ENCODE measurements at regions not wholly inside any gene's neighbourhood (a gene's known extent, or its start where the extent isn't known, plus 50 kb on each side); places are given as distances from the start of the nearest gene placed in this dataset.

DNA sequence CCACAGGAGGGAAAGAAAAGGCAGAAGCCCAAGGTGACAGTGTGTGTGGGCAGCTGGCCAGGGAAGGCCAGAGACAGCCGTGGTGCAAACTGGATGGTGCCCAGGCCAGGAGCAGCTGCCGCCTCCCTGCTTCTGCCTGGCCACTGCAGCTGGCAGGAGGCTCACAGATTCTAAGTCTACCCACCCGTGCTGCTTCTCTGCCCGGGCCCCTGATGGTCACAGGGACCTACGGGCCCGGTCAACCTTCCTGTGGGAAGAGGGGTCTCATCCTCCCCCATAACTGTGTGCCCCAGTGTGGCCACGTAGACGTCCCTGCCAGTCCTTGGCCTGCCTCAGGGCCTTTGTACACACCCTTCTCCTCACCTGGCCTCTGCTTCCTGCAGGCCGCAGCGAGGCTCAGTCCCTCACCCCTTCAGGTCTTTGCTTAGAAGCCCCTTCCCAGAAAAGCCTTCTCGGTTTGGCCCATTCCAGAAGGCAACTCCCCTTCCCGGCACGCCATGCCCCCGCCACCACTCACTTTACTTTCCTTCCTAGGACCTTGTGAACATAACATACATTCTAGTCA, 192.6 kb upstream of the AJAP1 start:
- Histone ChIP-seq H3K79me2 (ENCODE audit: insufficient read depth, low read length) (no peaks in the 10 kb centered on the region), H3K4me2 (ENCODE audit: insufficient read depth, low read length) (no peak overlapping the region), H3K9me3 (ENCODE audit: insufficient read depth, low read length, severe bottlenecking) (no peaks in the 10 kb centered on the region), H3K4me3 (ENCODE audit: low read depth in 1 of 2, low read length in 2 of 2) (no peak overlapping the region), H3K36me3 (ENCODE audit: insufficient read depth, low read length) (no peaks in the 10 kb centered on the region), H3K9ac (ENCODE audit: low read depth, low read length) (no peak overlapping the region), H2AFZ (ENCODE audit: low read depth, low read length) (no peak overlapping the region), H3K27me3 (ENCODE audit: insufficient read depth, low read length, poor library complexity) (no peaks in the 10 kb centered on the region), H3K4me1 (ENCODE audit: insufficient read depth, low read length) (no peaks in the 10 kb centered on the region), H4K20me1 (ENCODE audit: insufficient read depth, low read length) (no peaks in the 10 kb centered on the region), H3K27ac (ENCODE audit: low read length) (no peak overlapping the region)
- no peak for TF ChIP-seq EZH2 (IDR thresholded peaks at IDR 0.05; ENCODE audit: borderline replicate concordance, low read depth, low read length, severe bottlenecking)
- TF ChIP-seq, protein P1, sequence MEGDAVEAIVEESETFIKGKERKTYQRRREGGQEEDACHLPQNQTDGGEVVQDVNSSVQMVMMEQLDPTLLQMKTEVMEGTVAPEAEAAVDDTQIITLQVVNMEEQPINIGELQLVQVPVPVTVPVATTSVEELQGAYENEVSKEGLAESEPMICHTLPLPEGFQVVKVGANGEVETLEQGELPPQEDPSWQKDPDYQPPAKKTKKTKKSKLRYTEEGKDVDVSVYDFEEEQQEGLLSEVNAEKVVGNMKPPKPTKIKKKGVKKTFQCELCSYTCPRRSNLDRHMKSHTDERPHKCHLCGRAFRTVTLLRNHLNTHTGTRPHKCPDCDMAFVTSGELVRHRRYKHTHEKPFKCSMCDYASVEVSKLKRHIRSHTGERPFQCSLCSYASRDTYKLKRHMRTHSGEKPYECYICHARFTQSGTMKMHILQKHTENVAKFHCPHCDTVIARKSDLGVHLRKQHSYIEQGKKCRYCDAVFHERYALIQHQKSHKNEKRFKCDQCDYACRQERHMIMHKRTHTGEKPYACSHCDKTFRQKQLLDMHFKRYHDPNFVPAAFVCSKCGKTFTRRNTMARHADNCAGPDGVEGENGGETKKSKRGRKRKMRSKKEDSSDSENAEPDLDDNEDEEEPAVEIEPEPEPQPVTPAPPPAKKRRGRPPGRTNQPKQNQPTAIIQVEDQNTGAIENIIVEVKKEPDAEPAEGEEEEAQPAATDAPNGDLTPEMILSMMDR (IDR thresholded peaks at IDR 0.05; ENCODE audit: borderline replicate concordance, extremely low read depth, low read length, poor library complexity, severe bottlenecking), result no peak
- ATAC-seq (ENCODE audit: insufficient read depth, low read depth), result no peak
- no peak for DNase-seq

DNA sequence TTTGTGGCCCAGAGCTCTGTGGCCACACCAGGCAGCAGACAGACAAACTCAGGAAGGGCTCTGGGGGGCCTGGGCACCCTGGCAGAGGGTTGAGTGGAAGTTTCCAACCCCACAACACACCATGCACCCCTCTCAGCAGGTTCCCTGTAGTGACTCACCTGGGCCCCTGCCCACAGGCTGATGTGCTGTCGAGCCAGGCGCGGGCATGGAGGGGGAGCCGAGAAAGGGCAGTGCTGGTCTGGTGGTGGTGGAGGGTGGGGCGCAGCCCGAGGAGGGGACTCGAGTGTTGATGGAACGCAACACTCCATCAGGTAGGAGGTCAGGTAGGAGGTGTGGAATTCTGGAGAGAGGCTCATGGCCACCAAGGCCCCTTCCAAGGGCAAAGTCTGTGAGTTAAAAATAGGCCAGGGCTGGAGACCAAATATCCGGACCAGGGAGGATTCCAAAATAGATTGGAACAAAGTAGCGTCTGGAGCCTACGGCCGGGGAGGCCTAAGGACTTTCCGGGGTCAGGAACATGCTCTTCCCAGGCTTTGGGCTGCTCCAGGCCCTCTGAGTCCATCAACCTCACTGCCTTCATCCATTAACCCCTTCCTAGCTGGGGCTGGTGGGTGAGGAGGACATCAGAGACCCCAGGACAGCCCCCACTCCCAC, 191.5 kb upstream of the AJAP1 start:
- Histone ChIP-seq H3K9ac (ENCODE audit: low read depth, low read length) (no peak overlapping the region), H3K27ac (ENCODE audit: low read length) (no peak overlapping the region), H3K4me2 (ENCODE audit: insufficient read depth, low read length) (no peak overlapping the region), H4K20me1 (ENCODE audit: insufficient read depth, low read length) (no peaks in the 10 kb centered on the region), H3K36me3 (ENCODE audit: insufficient read depth, low read length) (no peaks in the 10 kb centered on the region), H3K27me3 (ENCODE audit: insufficient read depth, low read length, poor library complexity) (no peaks in the 10 kb centered on the region), H3K9me3 (ENCODE audit: insufficient read depth, low read length, severe bottlenecking) (no peaks in the 10 kb centered on the region), H3K4me3 (ENCODE audit: low read depth in 1 of 2, low read length in 2 of 2) (no peak overlapping the region), H3K79me2 (ENCODE audit: insufficient read depth, low read length) (no peaks in the 10 kb centered on the region), H3K4me1 (ENCODE audit: insufficient read depth, low read length) (no peaks in the 10 kb centered on the region), H2AFZ (ENCODE audit: low read depth, low read length) (no peak overlapping the region)
- no peak for TF ChIP-seq EZH2 (IDR thresholded peaks at IDR 0.05; ENCODE audit: borderline replicate concordance, low read depth, low read length, severe bottlenecking)
- TF ChIP-seq, protein P1 (IDR thresholded peaks at IDR 0.05; ENCODE audit: borderline replicate concordance, extremely low read depth, low read length, poor library complexity, severe bottlenecking), result no peak
- DNase-seq (no peak), ATAC-seq (ENCODE audit: insufficient read depth, low read depth) (no peak)

DNA sequence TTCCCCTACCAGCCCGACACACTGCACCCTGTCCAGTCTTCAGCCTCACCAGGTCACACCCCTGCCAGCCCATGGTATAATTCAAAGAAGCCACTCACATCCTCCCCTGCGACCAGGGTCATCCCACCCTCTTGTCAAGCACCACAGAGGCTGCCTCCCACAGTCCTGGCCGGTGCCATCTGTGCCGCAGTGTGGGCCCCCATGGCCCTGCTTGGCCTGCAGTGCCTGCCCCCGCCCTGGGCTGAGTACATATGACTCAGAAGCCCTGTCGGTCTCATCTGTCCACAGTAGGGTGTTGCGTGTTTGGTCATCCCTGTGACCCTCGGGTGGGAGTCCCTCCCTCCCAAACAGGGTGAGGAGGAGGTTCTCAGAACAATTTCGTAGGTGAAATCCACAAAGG, 190.8 kb upstream of the AJAP1 start:
- TF ChIP-seq, protein P1 (IDR thresholded peaks at IDR 0.05; ENCODE audit: borderline replicate concordance, extremely low read depth, low read length, poor library complexity, severe bottlenecking), result no peak
- TF ChIP-seq EZH2 (IDR thresholded peaks at IDR 0.05; ENCODE audit: borderline replicate concordance, low read depth, low read length, severe bottlenecking), result no peak
- H3K79me2 ChIP-seq (ENCODE audit: insufficient read depth, low read length), result no peaks in the 10 kb centered on the region
- no peak overlapping the region for H3K9ac ChIP-seq (ENCODE audit: low read depth, low read length)
- no peak overlapping the region for H3K4me2 ChIP-seq (ENCODE audit: insufficient read depth, low read length)
- DNase-seq, result no peak
- H3K9me3 ChIP-seq (ENCODE audit: insufficient read depth, low read length, severe bottlenecking), result no peaks in the 10 kb centered on the region
- no peaks in the 10 kb centered on the region for H4K20me1 ChIP-seq (ENCODE audit: insufficient read depth, low read length)
- no peak for ATAC-seq (ENCODE audit: insufficient read depth, low read depth)
- H3K36me3 ChIP-seq (ENCODE audit: insufficient read depth, low read length), result no peaks in the 10 kb centered on the region
- H2AFZ ChIP-seq (ENCODE audit: low read depth, low read length), result no peak overlapping the region
- no peak overlapping the region for H3K27ac ChIP-seq (ENCODE audit: low read length)
- H3K4me1 ChIP-seq (ENCODE audit: insufficient read depth, low read length), result no peaks in the 10 kb centered on the region
- no peak overlapping the region for H3K4me3 ChIP-seq (ENCODE audit: low read depth in 1 of 2, low read length in 2 of 2)
- H3K27me3 ChIP-seq (ENCODE audit: insufficient read depth, low read length, poor library complexity), result no peaks in the 10 kb centered on the region

Data from DND-41 (cell line).